Kidney (tissue), 13 donors: ENCODE measurements at regions not wholly inside any gene's neighbourhood (a gene's known extent, or its start where the extent isn't known, plus 50 kb on each side); places are given as distances from the start of the nearest gene placed in this dataset.
A peak's percentile ranks its signal among the peaks of the same experiment; 100 is the strongest.

Source experiments
- DNase-seq, 5 donors: peaks; one replicate each; pipeline ENCODE4 v3.0.0-alpha.2; 2013 to 2020
- FAIRE-seq: peaks from 2 replicates; lab custom pipeline; 2012; peaks lifted over from hg19 to GRCh38; lab: Jason Lieb, UNC
- H3K27ac ChIP-seq, 2 donors: one replicate each; pipeline ENCODE4 v1.7.0; 2013; ENCODE audit warnings: low read depth in 2 of 2, low read length in 2 of 2, inconsistent platforms in 1 of 2
- H3K27me3 ChIP-seq: one replicate; pipeline ENCODE4 v1.7.1; 2013; ENCODE audit warnings: low read length, inconsistent platforms; ENCODE audit not compliant: control insufficient read depth, insufficient read depth
- H3K36me3 ChIP-seq, 3 donors: one replicate each; pipeline versions ENCODE4 v1.7.0 to v1.7.1; 2013; ENCODE audit warnings: low read length in 3 of 3, control low read depth in 1 of 3, inconsistent platforms in 1 of 3; ENCODE audit not compliant: insufficient read depth in 3 of 3, control insufficient read depth in 2 of 3
- H3K4me1 ChIP-seq, 3 donors: one replicate each; pipeline versions ENCODE4 v1.7.0 to v1.7.1; 2013; ENCODE audit warnings: low read length in 3 of 3, inconsistent platforms in 1 of 3, low read depth in 1 of 3; ENCODE audit not compliant: control insufficient read depth in 2 of 3, insufficient read depth in 2 of 3
- H3K4me3 ChIP-seq, 3 donors: one replicate each; pipeline versions ENCODE4 v1.7.0 to v1.8.1; 2013; ENCODE audit warnings: low read length in 3 of 3, control low read depth in 1 of 3, inconsistent platforms in 1 of 3
- H3K9ac ChIP-seq, 3 donors: one replicate each; pipeline versions ENCODE4 v1.7.0 to v1.7.1; 2013; ENCODE audit warnings: low read length in 3 of 3, control low read depth in 1 of 3, inconsistent platforms in 1 of 3
- H3K9me3 ChIP-seq, 3 donors: one replicate each; pipeline versions ENCODE4 v1.7.0 to v1.7.1; 2013; ENCODE audit warnings: low read length in 3 of 3, control low read depth in 1 of 3, inconsistent platforms in 1 of 3; ENCODE audit not compliant: control insufficient read depth in 2 of 3, insufficient read depth in 1 of 3
- intact Hi-C: fragments of 100-400 bp; cut with DNase I; formaldehyde crosslinking; loops from one replicate; pipeline ENCODE4 v1.11.1; 2022
- TF ChIP-seq, protein P1 (sequence below): IDR thresholded peaks from 3 replicates; pipeline ENCODE4 v1.5.1; 2012; ENCODE audit warnings: mild to moderate bottlenecking, moderate library complexity, borderline replicate concordance; ENCODE audit not compliant: insufficient read depth; ENCODE audit errors: extremely low read depth
- donor health status: control.
- donor health status: control.
- donor health status: control.
- donor health status: control.
- donor health status: control.
- donor health status: DM: yes; HTN: yes; CAD: no.
- donor health status: Normal renal cell carcinoma (clear cell type).

DNA sequence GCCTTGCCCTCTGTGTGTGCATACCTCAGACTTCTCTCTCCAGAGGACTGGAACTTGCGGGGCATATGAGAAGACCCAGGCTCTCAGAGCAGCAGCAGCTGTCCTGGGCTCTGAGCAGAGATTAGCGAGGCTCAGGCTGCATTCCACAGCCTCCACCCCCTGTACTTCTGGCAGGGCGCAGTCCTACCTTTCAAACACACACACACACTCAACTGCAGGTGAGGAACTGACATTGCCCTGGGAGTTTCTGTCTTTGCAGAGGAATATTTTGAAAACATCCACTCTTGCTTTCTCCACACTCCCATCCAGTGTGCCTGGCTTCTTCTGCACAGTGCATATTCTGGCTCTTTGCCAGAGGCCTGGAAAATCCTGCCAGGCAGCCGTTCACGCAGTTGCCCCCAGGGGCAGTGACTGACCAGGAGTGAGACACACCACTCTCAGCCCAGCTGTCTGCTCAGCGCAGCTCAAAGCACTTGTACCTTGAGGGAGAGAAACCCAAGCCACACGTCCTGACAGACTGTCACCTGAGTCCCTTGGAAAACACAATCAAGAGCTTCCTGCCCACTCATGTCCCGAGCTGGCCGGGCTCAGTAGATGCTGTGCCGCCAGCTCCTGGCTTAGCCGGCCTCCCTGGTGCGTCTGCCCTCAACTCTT lies 460.8 kb downstream of the RNF144A start:
- H3K4me3 ChIP-seq = no peak overlapping the region
- H3K9me3 ChIP-seq = no peaks in the 10 kb centered on the region
- intact Hi-C loops = no loop called here
- H3K4me1 ChIP-seq = no peaks in the 10 kb centered on the region
- H3K9ac ChIP-seq = no peak overlapping the region
- no peak overlapping the region for H3K27ac ChIP-seq
- H3K27me3 ChIP-seq = no peaks in the 10 kb centered on the region
- peak; percentile 75 to 83 (median 81) for DNase-seq
- TF ChIP-seq, protein P1, sequence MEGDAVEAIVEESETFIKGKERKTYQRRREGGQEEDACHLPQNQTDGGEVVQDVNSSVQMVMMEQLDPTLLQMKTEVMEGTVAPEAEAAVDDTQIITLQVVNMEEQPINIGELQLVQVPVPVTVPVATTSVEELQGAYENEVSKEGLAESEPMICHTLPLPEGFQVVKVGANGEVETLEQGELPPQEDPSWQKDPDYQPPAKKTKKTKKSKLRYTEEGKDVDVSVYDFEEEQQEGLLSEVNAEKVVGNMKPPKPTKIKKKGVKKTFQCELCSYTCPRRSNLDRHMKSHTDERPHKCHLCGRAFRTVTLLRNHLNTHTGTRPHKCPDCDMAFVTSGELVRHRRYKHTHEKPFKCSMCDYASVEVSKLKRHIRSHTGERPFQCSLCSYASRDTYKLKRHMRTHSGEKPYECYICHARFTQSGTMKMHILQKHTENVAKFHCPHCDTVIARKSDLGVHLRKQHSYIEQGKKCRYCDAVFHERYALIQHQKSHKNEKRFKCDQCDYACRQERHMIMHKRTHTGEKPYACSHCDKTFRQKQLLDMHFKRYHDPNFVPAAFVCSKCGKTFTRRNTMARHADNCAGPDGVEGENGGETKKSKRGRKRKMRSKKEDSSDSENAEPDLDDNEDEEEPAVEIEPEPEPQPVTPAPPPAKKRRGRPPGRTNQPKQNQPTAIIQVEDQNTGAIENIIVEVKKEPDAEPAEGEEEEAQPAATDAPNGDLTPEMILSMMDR = peak; percentile 6
- FAIRE-seq = no peak
- H3K36me3 ChIP-seq = no peaks in the 10 kb centered on the region

DNA sequence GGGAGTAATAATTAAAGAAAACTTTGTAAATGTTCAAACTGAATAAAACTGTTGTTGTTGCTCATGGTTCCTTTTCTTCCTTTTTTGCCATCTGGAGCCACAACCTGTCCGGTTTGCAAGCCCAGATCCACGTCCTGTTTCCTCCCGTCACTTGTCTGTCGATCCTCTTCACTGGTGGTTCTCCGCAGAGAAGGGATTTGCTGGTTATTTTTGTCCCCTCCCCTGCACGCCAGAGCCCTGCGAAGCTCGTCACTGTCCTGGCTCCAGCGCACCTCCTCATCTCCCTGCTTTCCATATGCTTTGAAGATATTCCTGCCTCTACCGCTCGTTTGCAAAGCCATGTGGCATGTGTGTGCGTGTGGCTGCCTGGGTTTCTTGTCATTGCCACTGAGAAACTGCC lies 461.4 kb downstream of the RNF144A start:
- Histone ChIP-seq H3K9me3 (no peaks in the 10 kb centered on the region), H3K9ac (no peak overlapping the region), H3K27ac (no peak overlapping the region), H3K4me3 (no peak overlapping the region), H3K27me3 (no peaks in the 10 kb centered on the region), H3K36me3 (no peaks in the 10 kb centered on the region), H3K4me1 (no peaks in the 10 kb centered on the region)
- DNase-seq = peak in 2 of 5 donors; percentile 11 to 13
- no peak for FAIRE-seq
- TF ChIP-seq, protein P1 = no peak
- intact Hi-C loops = no loop called here

DNA sequence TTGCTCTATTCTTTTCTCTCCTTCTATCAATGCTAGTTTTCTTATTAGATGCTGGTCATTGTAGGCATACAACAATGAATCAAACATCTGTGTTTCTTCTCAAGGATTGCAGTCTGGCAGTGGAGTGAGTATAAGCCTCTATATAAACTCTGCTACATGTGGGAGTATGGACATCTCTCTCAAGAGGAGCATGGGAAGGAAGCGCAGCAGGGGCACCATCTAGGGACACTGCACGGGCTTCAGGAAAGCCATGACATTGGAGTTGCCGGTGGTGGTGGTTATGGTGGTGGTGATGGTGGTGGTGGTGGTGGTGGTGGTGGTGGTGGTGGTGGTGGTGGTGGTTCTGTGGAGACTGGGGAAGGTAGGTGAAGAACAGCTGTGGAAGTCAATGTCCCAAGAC lies 462.6 kb downstream of the RNF144A start:
- FAIRE-seq (no peak), DNase-seq (no peak)
- Histone ChIP-seq H3K27ac (no peak overlapping the region), H3K36me3 (no peaks in the 10 kb centered on the region), H3K4me1 (no peaks in the 10 kb centered on the region), H3K4me3 (no peak overlapping the region), H3K9ac (no peak overlapping the region), H3K9me3 (no peaks in the 10 kb centered on the region), H3K27me3 (no peaks in the 10 kb centered on the region)
- intact Hi-C loops = no loop called here
- TF ChIP-seq, protein P1 = no peak
